Amniotic epithelial cell (primary cell): ENCODE measurements at regions not wholly inside any gene's neighbourhood (a gene's known extent, or its start where the extent isn't known, plus 50 kb on each side); places are given as distances from the start of the nearest gene placed in this dataset.

Source experiments
- DNase-seq: peaks from one replicate; pipeline ENCODE4 v3.0.0-alpha.2; 2010; ENCODE audit warnings: low read depth

- DNase-seq: no peak
Observed at GRCh38 chr10:6342096-6342685, 139.5 kb downstream of the PFKFB3 start.

DNA sequence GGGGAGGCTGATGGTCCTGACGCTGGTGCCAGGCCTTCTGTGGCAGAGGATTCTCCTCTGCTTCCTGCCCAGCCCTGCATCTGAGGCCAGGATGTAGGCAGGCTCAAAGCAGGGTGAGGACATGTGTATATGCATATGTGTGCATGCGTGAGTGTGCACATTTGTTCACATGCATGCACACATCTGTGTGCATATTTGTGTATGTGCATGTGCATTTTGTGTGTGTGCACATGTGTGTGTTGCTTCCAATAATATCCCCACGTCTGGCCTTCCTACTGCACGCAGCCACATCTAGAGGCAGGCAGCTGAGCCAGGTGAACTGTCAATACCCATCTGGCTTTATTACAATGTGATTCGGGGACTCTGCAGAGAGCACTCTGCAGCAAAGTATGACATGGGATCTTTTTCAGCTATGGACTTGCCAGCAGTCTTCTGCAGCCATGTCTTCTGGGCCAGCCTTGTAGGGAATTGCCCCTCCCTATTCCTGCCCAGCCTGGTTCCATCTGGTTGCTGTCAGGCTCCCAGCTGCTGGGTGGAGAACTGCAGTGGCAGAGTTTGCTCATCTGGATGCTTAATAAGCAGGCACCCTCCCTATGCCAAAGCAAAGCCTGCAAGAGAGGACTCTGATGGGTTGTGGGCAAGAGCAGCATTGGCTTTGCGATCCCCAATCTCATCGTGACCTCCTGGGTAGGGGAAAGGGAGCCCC lies 140.7 kb downstream of the PFKFB3 start:
- DNase-seq: no peak

DNA sequence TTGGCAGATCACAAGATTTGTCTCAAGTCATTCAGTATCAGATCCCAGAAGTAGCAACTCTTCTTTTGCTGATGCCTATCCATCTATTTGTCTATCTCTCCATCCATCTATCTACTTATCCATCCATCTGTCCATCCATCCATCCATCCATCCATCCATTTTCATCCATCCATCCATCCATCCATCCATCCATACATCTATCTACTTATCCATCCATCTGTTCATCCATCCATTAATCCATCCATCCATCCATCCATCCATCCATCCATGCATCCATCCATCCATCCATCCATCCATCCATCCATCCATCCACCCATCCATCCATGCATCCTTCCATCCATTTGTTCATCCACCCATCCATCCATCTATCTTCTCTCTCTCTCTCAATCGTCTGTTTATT lies 142.7 kb downstream of the PFKFB3 start:
- no peak for DNase-seq

- DNase-seq: no peak
Observed at GRCh38 chr10:6346631-6347030, 143.9 kb downstream of the PFKFB3 start.

DNA sequence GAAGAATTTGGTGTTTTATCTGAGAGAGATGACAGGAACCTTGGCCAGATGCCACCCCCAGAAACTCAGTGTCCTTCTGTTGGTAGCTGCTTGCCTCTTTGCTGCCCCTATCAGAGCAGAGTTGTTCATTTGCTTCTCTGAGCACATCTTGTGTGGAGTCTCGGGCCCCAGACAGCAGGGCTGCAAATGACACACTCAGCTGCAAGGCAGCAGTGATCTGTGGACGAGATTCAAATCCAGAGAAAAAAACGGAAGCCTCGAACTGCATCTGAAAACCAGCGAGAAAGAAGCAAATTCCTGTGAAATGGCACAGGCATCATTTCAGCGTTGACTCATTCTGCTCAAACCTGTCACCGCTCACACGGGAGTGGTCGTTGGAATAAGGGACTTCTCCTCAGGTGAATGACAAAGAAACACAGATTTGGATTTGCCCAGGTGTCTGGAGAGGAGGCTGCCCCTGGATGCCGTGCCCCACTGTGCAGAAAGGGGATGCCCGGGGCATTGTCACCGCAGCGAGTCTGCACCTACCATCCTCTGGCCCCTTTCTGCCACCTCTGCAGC lies 144.7 kb downstream of the PFKFB3 start:
- DNase-seq: no peak

DNA sequence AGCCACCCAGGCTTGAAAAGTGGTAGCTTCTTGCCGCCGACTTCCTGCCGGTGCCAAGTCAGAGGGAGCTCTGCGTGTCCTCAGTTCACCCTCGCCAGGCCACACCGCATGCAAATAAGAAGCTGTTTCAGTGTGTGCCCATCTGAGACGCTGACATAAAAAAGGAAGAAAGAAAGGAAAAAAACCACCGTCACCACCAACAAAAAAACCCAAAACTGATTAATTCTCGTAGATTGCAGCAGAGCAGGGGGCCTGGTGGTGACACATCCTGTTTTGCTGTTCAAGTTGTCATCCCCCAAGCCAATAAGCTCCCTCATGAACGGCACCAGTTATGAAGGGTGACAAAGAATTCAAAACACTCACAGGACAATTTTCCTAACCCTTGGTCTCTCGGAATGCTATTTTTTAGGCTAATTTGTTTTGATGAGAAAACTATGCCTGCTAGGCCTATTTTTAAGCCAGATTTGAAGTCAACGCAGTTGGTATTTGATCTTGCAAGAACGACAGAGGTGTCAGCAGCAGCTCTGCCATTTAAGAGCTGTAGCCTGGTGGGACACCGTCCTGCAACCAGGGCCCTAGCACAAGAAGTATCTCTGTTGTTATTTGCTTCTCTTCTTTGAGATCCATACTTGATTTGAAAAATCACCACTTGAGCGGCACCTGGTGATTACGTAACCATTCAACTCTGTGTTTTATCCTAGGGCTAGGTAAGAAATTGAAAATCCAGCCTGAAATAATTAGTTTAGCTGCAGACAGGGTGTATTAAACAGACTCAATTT lies 145.6 kb downstream of the PFKFB3 start:
- DNase-seq: no peak

DNA sequence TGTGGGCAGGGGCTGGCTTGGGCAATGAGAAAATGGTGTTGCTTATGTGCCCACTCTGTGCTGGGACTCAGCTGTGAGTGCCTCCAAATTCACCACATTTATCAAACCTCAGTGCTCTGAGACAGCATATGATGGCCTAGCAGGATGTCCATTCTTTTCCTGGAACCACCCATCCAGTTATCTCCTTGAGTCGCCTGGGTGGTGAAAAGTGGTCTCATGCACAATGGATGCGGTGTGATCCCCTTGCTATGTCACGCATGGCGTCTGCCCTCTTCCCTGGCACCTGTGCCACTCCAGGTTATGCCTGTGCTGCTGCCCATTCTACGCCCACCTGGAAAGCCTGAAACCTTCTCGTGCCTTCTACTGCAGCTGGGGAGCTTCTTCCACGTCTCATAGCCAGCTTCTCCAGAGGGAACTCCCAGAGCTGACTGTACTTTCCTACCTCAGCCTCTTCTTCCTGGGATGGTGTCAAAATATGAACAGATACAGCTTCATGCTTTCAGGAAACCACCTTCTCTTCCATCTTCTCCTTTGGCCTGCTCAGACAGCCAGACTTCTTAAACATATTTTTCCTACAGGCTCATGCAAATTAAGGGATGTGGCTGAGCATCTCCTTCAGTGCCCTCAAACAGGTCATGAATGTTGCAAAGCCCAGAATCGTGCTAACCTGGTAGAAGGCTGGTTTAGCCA lies 147.3 kb downstream of the PFKFB3 start:
- DNase-seq: no peak

- no peak for DNase-seq
Observed at GRCh38 chr10:6350609-6351008, 147.9 kb downstream of the PFKFB3 start.

DNA sequence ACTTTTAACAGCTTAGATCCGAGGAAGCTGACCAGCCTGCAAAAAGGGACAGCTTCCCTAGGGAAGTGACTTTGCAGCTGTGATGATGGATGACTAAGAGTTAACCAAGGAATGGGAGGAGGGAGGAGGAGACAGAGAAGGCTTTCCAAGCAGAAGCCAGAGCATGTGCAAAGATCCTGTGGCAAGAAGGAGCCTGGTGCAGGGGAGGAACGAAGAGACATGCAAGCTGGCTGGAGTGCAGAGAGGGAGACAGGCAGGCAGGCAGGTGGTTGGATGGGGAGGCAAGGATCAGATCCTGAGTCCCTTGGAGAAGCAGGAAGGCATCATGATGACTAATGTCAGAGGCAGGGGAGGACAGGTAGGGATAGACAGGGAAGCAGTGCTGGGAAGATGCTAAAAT lies 148.8 kb downstream of the PFKFB3 start:
- DNase-seq: no peak

- no peak for DNase-seq
Observed at GRCh38 chr10:6353526-6353925, 150.8 kb downstream of the PFKFB3 start.

GRCh38 chr10:6354168-6354772 lies 151.5 kb downstream of the PFKFB3 start:
- DNase-seq: no peak

DNA sequence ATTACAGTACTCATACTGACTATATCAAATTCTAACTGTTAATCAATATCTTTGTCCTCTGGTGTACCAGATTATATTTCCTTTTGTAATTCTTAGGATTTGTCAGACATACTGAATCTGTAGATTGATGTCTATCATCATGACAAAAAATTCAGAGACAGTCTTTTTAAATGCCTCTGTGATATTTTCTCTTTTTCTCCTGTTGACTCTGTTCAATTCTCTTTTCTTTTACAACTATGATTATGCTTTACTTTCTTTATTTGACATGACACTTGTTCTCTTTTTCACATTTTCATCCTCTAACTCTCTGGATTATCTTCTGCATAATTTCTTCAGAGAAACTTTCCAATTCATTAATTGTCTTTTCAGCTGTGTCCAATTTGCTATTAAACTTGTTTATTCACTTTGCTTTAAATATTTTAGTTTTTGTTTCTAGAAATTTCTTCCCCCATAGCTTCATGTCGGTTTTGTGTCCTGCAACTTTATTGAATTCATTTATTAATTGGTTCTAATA lies 153.6 kb downstream of the PFKFB3 start:
- no peak for DNase-seq

DNA sequence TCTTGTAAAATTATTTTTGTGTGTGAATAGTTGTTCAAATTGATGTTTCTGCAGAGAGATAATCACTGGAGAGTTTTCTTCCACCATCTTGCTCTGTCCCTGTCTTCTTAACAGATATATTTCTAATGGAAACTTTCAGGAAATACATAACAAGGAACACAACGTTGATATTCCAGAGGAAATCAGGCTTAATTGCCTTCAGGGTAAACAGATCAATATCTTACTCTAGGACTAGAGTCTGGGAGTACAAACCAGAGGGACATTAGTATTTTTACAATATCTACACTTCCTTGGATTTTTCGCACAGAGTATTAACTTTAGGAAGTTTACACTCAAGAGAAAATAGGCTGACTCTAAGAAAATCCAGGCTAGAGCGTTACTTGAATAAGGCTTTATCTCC lies 159.1 kb downstream of the PFKFB3 start:
- no peak for DNase-seq

DNA sequence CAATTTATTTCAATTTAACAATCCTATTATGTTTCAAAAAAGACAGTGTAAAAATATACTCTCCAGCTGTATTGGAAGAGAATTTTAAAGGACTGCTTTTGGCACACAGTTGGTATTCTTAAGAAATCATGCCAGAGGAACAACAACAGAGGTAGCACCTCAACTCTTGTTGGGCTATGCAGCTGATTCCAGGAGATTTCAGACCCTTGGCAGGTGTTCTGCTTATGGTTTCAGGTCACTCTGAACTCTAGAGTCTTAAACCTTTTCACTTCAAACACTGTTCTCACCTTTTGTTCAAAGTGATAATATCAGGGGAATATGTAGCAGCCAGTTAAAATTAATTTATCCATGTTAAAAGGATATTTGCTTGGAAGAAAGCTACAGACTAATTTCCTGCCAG lies 160.1 kb downstream of the PFKFB3 start:
- no peak for DNase-seq

- DNase-seq: no peak
Observed at GRCh38 chr10:6363511-6363910, 160.8 kb downstream of the PFKFB3 start.

DNA sequence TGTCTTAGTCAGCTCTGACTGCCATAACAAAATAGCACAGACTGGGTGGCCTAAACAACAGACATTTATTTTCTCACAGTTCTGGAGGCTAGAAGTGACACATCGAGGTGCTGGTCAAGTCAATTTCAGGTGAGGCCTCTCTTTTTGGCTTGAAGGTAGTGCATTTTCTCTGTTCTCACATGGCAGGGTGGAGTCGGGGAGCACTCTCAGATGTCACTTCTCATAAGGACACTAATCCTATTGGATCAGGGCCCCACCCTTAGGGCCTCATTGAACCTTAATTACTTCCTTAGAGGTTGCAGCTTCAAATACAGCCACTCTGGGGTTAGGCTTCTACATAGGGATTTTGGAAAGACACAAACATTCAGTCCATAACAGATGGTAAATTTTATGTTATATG lies 161.6 kb downstream of the PFKFB3 start:
- no peak for DNase-seq

GRCh38 chr10:6364893-6365292 lies 162.2 kb downstream of the PFKFB3 start:
- no peak for DNase-seq

GRCh38 chr10:6365384-6365783 lies 162.7 kb downstream of the PFKFB3 start:
- DNase-seq: no peak
